Psoas muscle (tissue), 7 donors: ENCODE measurements at regions not wholly inside any gene's neighbourhood (a gene's known extent, or its start where the extent isn't known, plus 50 kb on each side); places are given as distances from the start of the nearest gene placed in this dataset.

Experiments
- ATAC-seq, 4 donors: fragments of 200-7000 bp; cut with Tn5 transposase; one replicate each; pipeline ENCODE4 v1.9.1; 2020; ENCODE audit warnings: moderate library complexity in 3 of 4, mild to moderate bottlenecking in 2 of 4
- DNase-seq, 2 donors: peaks; one replicate each; pipeline ENCODE4 v3.0.0-alpha.2; 2020
- H3K27ac ChIP-seq: fragments of 200-600 bp; one replicate; pipeline ENCODE4 v1.8.0; 2022
- H3K27me3 ChIP-seq, 3 donors: fragments of 200-600 bp in 1 of 3; one replicate each; pipeline versions ENCODE4 v1.6.1 to v1.8.0; 2013 to 2022; ENCODE audit warnings: low read length in 2 of 3, mild to moderate bottlenecking in 2 of 3, moderate library complexity in 1 of 3; ENCODE audit not compliant: insufficient read depth in 3 of 3
- H3K36me3 ChIP-seq, 2 donors: fragments of 200-600 bp in 1 of 2; one replicate each; pipeline versions ENCODE4 v1.6.1 to v1.8.0; 2013 to 2022; ENCODE audit warnings: low read depth in 1 of 2, mild to moderate bottlenecking in 1 of 2, moderate library complexity in 1 of 2; ENCODE audit not compliant: insufficient read depth in 1 of 2
- H3K4me1 ChIP-seq: fragments of 200-600 bp; one replicate; pipeline ENCODE4 v1.8.0; 2022
- H3K4me3 ChIP-seq: fragments of 200-600 bp; one replicate; pipeline ENCODE4 v1.8.0; 2022; ENCODE audit warnings: mild to moderate bottlenecking
- H3K9me3 ChIP-seq: fragments of 200-600 bp; one replicate; pipeline ENCODE4 v1.8.0; 2022
- WGBS, 3 donors: extraction: QIAGEN DNeasy Blood & Tissue Kit; methylation state at CpG; one replicate each; pipeline versions ENCODE4 v1.1.6 to v1.1.7; 2013; 5-methylcytosine and 5-hydroxymethylcytosine counted together
- intact Hi-C, 2 donors: fragments of 100-400 bp; cut with DNase I; formaldehyde crosslinking; loops; one replicate each; pipeline versions ENCODE4 v1.11.0 to v1.14.2; 2022
- TF ChIP-seq, protein P1 (sequence below): fragments of 200-600 bp; IDR thresholded peaks from one replicate; pipeline ENCODE4 v1.8.0; 2022; ENCODE audit warnings: antibody characterized with exemption
- donor health status: healthy with polysubstance abuse.
- donor health status: DM: no; HTN: no; CAD: no; lungs with moderate emphysema.
- donor health status: Bipolar disorder and iron deficiency.
- donor health status: healthy.
- donor health status: DM: yes; HTN: yes; CAD: no.
- donor health status: DM: no; HTN: no; CAD: no.
- donor health status: DM: yes; HTN: yes; CAD: no.

DNA sequence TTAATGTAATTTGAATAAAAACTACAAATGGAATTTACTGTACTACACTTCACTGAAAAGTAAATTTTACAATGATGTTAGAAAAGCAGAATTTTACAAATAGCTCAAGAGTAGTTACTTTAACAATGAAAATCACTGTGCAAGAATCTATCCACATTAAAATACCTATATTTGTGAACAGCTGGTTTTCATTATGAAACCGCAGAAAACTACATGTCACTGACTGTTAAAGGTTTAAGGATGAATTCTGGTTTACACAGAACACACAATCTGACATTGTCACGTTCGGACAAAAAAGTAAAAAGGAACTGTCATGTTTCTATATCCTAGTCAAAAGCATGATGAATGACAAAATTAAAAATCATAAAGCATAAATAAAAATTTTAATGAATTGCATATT is 415.3 kb upstream of the PRKCQ start:
- Histone ChIP-seq H3K4me1 (no peaks in the 10 kb centered on the region), H3K36me3 (no peaks in the 10 kb centered on the region), H3K27me3 (peaks cover 0 to 3% (median 2%) of the 10 kb centered on the region in 3 donors), H3K9me3 (no peaks in the 10 kb centered on the region), H3K27ac (no peak overlapping the region), H3K4me3 (no peak overlapping the region)
- ATAC-seq (no peak), DNase-seq (no peak)
- TF ChIP-seq, protein P1, sequence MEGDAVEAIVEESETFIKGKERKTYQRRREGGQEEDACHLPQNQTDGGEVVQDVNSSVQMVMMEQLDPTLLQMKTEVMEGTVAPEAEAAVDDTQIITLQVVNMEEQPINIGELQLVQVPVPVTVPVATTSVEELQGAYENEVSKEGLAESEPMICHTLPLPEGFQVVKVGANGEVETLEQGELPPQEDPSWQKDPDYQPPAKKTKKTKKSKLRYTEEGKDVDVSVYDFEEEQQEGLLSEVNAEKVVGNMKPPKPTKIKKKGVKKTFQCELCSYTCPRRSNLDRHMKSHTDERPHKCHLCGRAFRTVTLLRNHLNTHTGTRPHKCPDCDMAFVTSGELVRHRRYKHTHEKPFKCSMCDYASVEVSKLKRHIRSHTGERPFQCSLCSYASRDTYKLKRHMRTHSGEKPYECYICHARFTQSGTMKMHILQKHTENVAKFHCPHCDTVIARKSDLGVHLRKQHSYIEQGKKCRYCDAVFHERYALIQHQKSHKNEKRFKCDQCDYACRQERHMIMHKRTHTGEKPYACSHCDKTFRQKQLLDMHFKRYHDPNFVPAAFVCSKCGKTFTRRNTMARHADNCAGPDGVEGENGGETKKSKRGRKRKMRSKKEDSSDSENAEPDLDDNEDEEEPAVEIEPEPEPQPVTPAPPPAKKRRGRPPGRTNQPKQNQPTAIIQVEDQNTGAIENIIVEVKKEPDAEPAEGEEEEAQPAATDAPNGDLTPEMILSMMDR = no peak
- intact Hi-C loops = no loop called here
- 53 to 60% (median 59%) methylated on average over 3 of the region's 3 CpGs for WGBS, 3 donors

DNA sequence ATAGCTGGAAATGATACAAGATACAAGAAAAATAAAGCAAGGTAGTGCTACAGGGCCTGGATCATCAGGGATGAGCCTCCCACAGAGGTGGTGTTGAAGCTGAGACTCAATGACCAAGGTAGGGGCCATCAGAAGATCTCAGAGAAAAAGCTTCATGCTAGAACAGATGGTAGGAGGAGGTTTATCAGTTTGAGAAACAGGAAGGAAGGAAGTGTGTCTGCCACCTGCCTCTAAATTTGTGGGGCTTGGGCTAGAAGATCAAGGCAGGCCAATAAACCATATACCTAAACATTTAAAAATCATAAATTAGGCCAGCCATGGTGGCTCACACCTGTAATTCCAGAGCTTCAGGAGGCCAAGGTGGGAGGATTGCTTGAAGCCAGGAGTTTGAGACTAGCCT is 410.8 kb upstream of the PRKCQ start:
- TF ChIP-seq, protein P1 = no peak

DNA sequence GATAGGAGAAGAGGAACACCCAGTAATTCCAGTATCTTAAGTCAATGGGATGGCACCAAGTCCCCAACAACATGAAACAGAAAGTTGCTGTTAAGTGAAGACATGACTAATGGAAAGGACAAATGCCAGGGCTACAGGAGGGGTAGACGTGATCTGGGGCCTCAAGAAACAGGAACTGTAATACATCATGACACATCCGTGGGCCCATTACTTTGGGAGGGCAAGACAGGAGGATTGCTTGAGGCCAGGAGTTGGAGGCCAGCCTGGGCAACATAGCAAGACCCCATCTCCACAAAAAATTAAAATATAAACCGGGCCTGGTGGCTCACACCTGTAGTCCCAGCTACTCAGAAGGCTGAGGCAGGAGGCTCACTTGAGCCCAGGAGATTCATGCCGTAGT is 408.6 kb upstream of the PRKCQ start:
- Histone ChIP-seq H3K9me3 (no peaks in the 10 kb centered on the region), H3K27me3 (peaks cover 0 to 2% (median 0%) of the 10 kb centered on the region in 3 donors), H3K4me3 (no peak overlapping the region), H3K4me1 (no peaks in the 10 kb centered on the region), H3K27ac (no peak overlapping the region), H3K36me3 (no peaks in the 10 kb centered on the region)
- intact Hi-C loops = no loop called here
- 72 to 82% (median 77%) methylated on average over 4 of the region's 4 CpGs for WGBS, 3 donors
- TF ChIP-seq, protein P1 = no peak
- DNase-seq (no peak), ATAC-seq (no peak)

More for the DNA sequence above, 410.8 kb upstream of the PRKCQ start:
- DNase-seq (no peak), ATAC-seq (no peak)
- intact Hi-C loops = no loop called here
- Histone ChIP-seq H3K36me3 (no peaks in the 10 kb centered on the region), H3K9me3 (no peaks in the 10 kb centered on the region), H3K4me3 (no peak overlapping the region), H3K27ac (no peak overlapping the region), H3K4me1 (no peaks in the 10 kb centered on the region), H3K27me3 (peaks cover 0 to 2% (median 0%) of the 10 kb centered on the region in 3 donors)

DNA sequence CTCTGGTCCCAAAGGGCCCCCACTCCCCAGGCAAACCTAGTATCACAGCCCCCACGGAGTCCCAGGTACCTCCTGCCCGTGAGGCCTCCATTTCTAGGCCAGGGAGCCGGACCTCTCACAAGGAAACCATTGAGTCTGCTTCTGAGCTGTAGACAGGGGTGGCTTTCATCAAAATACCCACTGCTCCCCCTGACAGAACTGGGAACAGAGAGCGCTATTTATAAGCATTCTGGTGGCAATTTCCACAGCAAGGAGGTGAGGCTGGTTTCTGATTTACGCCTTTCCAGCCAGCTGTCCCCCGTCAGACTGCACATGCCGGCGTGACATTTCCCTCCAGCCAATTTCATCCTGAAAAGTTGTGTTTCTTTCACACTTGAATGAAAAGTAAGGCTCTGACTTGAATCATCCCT is 407.5 kb upstream of the PRKCQ start:
- WGBS, 3 donors = 37 to 50% (median 38%) methylated on average over 8 of the region's 8 CpGs

DNA sequence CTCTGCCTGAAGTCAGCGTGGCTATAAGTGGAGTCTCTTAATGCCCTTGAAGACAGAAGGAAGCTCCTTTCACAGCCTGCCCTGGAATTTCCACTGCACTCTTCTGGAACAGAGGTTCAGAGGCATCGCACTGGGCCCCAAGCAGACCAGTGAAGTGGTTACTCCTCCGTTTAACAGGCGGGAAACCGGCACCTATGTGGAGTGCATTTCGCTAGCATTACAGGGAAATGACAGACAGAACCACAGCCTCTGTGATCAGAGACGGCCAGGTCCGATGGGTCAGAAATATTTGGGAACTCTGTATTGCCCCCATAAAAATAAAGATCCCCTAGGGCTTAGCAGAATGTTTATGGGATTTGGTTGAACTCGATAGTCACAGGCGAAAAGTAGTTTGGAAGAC is 406.9 kb upstream of the PRKCQ start:
- DNase-seq = no peak
- Histone ChIP-seq H3K27me3 (peaks cover 0 to 2% (median 0%) of the 10 kb centered on the region in 3 donors), H3K4me1 (no peaks in the 10 kb centered on the region), H3K9me3 (no peaks in the 10 kb centered on the region), H3K27ac (no peak overlapping the region), H3K4me3 (no peak overlapping the region), H3K36me3 (no peaks in the 10 kb centered on the region)
- 84 to 86% (median 85%) methylated on average over 10 of the region's 10 CpGs for WGBS, 3 donors
- ATAC-seq = no peak
- intact Hi-C loops = no loop called here
- TF ChIP-seq, protein P1 = no peak

More for the DNA sequence above, 407.5 kb upstream of the PRKCQ start:
- DNase-seq (no peak), ATAC-seq (no peak)
- TF ChIP-seq, protein P1 = no peak
- no peaks in the 10 kb centered on the region for H3K9me3 ChIP-seq
- no peak overlapping the region for H3K27ac ChIP-seq
- no peaks in the 10 kb centered on the region for H3K4me1 ChIP-seq
- peaks cover 0 to 2% (median 0%) of the 10 kb centered on the region in 3 donors for H3K27me3 ChIP-seq
- H3K36me3 ChIP-seq = no peaks in the 10 kb centered on the region
- H3K4me3 ChIP-seq = no peak overlapping the region
- intact Hi-C loops = no loop called here
